ENCODE measurements at regions not wholly inside any gene's neighbourhood (a gene's known extent, or its start where the extent isn't known, plus 50 kb on each side); places are given as distances from the start of the nearest gene placed in this dataset.

DNA sequence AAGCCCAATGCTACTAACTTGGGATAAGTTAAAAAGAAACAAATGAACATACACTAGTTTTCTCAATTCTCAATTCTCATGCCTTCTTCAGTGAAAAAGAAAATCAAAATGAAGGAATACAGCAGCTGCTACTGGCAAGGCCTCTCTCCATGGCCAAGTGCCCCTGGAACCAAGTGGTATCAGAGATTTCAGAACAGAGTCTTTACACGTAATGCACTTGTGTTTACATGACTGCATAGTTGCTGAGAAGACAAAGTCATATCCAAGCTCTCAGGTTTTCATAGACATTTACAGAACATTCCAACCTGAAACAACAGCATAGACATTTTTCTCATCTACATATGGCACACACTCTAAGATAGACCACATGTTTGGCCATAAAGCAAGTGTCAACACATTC, 789.9 kb downstream of the CBLN2 start:
- DNase-seq (ENCODE audit: low spot score) = no peak

DNA sequence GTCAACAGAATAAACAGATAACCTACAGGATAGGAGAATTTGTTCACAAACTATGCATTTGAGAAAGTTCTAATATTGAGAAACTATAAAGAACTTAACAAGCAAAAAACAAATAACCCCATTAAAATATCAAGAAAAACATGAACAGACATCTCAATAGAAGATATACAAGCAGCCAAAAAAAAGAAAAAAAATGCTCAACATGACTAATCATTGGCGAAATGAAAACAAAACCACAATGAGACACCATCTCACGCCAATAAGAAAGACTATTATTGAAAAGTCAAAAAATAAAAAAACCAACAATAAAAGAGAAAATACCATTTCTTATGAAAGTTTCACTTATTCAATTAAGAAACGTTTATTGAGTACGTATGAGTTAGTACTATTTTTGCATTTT, 800.5 kb downstream of the CBLN2 start:
- no peak for DNase-seq (ENCODE audit: low spot score)

DNA sequence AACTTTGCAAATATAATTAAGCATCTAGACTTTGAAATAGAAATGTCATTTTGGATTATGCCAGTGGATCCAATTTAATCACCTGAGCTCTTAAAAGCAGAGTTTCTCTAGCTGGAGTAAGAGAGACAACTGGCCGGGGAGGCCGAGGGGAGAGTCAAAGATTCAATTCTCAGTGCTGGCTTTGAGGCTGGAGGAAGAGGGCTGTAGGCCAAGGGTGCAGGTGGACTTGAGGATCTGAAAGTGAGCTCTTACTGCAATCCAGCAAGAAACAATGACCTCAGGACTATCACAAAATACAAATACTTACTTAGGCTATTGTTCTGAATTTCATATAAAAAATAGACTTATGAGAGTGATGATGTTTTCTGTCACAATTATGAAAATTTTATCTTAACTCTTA, 814.5 kb downstream of the CBLN2 start:
- no peak for DNase-seq (ENCODE audit: low spot score)

DNA sequence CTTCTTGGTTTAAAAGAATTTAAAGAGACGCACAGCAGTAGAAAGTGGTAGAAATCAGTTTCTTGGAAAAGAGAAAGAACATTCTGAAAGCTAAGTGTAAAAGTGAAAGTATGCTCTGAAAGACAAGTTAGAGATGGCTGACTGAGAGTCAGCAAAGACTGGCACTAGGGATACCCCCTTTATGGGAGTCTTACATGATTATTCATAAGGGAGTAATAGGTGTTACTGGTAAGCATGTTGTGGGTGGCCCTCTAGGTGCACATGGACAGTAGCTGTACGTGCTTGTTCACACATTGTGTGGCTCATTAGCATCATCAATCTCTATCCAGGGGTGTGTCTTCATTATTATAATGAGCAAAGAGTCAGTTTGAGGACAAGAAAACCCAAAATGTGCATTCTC, 816.2 kb downstream of the CBLN2 start:
- DNase-seq (ENCODE audit: low spot score) = no peak

DNA sequence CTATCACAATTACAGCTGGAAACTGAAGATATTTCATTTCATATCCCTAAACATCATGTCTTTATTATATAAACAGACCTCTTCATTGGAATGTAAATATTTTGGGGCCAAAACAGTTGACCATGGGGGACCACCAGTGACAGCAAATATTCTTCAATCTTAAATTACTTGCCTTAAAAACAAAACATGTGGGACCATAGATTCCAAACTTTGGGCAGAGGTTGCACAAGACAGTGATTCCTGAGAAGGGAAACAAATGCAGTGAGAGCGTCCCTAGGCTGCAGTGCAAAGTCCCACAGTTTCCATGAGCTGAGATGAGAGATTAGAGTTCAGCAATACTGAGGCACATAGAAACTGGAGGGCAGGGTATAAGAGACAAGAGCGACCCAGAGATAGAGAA, 818.9 kb downstream of the CBLN2 start:
- no peak for DNase-seq (ENCODE audit: low spot score)

DNA sequence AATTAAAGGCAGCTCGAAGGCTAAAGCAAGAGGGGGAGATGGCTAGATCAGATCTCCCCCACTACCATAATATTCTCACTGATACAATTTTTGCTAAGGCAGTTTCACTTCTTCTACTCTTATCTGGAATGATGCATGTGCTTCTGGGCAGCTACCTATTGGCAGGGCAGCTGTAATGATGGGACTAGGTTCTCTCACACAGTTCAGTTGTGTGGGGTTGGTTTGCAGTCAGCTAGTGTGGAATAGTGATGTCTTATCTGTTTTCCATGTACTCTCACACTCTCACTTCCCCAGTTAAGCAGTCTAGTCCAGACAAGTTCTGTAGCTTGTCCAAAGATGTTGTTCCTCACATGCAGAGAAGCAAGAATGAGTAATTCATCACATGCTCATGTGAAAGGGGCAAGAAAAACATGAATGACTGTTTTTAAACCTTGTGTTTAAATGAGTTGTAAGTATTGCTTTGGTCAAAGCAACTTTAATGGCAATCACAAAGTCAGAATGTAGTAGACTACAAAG, 836.1 kb downstream of the CBLN2 start:
- no peak for DNase-seq (ENCODE audit: low spot score)

DNA sequence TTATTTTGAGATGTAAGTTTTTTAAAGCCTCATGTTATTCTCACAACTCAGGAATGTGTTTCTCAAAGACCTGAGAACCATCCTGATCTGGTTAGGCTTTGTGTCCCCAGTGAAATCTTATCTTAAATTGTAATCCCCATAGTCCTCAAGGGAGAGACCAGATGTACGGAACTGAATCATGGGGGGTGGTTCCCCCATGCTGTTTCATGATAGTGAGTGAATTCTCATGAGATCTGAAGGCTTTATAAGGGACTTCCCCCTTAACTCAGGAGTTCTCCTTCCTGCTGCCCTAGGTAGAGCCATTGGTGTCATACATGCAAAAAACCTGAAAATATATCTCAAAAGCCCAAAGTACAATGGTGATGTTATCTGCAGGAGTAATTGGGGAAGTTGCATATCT, 836.7 kb downstream of the CBLN2 start:
- DNase-seq (ENCODE audit: low spot score) = no peak

DNA sequence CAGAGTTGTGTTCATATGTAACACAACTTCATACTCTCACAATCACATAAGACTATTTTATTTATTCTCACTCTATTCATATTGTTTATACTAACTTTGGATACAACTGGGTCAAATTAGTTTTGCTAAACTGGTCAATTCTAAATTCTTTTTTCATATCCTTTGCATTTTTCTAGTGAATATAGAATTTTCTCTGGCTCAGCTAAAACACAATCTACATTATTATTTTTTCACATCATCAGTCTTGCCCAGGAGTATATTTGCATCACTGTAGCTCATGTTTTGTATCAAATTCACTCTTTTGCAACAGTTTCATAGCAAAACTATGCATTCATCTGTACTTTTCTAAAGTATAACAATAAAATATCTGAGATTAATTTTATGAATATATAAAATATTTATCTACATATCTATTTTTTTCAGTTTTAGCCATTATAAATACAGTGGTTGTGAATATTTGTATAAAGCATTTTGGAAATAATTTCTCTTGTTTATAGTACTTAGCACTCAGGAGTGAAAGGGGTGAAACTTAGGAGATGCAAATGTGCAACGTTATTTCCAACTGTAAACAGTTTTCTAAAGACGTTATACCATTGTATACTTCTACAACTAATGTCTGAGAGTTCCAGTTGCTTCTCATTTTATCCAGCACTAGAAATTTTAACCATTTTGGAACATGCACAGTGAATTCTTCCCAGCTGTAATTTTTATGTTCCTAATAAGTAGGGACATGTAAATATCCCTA, 854.6 kb downstream of the CBLN2 start:
- no peak for DNase-seq (ENCODE audit: low spot score)

DNA sequence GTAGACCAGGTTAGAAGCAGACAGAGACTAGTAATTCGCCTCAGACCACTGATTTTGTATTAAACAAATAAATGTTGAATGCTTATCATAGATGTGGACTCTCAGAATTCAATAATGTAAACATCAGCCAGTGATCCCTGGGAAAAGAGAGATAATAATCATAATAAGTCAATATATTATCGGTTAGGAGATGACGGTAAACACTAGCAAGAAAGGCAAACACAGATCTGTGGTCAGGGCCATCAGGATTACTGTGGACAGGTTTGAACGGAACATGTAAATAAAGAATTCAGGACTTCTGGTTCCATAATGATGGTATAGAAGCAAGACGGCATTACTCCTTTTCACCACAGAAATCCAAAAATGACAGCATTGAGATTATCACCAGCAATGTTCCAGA, 861.6 kb downstream of the CBLN2 start:
- DNase-seq (ENCODE audit: low spot score) = no peak

DNA sequence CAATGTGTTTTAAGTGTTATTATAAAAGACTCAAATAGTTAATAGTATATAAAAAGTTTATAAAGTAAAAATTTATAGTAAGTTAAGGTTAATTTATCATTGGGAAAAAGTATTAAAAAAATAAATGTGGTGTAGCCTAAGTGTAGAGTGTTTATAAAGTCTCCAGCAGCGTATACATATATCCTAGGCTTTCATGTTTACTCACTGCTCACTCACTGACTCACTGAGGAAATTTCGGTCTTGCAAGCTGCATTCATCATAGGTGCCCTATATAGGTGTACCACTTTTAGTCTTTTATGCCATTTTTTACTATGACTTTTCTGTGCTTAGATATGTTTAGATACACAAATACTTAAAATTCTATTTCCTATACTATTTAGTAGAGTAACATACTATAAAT, 866.0 kb downstream of the CBLN2 start:
- no peak for DNase-seq (ENCODE audit: low spot score)

DNA sequence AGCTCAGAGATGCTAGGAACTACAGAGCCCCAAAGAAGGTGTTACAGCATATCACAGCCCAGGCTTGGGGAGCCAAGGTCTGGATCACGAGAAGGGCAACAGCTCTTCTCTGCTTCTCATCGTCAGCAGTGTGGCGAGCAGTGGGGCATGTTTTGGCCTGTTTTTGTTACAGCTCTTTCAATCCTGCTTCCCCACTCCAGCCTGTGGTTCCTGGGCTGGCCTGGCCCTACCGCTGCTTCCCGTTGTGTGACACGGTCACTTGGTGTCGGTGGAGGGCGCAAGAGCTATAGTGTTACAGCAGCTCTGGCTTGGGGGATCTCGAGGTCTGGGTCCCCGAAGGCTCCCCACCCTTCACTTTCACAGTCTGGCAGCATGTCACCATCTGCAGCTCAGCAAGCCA, 870.2 kb downstream of the CBLN2 start:
- DNase-seq (ENCODE audit: low spot score) = no peak

DNA sequence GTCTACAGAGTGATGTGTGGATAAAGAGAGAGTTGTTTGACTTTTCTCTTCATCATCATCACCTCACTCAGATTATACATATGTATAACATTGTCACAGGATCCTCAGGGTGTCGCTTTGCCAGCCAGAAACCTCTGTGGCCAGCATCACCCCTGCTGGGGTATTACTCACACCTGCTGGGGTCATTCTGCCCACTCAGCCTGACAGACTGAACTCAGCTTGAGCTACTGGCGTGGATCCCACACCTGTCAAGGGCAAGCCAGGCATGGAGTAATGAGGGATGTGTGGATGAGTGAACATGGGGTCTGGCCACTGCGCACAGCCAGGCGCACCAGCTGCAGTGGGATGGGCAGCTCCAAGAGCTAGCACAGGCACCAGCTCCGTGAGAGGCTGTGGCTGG, 870.6 kb downstream of the CBLN2 start:
- no peak for DNase-seq (ENCODE audit: low spot score)

DNA sequence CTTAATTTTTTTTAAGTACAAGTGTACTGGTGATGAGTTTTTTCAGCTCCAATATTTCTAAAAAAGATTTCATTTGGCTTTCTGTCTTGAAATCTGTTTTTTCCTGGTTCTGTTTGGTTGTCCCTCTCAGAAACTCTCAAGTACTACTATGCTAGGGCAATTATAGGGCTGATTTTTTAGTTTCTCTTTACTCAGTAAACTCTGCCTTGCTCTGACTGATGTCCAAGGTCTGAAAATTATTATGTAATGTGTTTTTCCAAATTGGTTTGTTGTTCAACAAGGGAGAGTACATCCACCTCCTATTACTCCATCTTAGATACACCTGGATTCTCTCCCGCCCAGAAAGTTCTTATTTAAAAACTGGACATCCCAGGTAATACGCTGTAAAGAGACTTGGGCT, 877.7 kb downstream of the CBLN2 start:
- DNase-seq (ENCODE audit: low spot score) = no peak

DNA sequence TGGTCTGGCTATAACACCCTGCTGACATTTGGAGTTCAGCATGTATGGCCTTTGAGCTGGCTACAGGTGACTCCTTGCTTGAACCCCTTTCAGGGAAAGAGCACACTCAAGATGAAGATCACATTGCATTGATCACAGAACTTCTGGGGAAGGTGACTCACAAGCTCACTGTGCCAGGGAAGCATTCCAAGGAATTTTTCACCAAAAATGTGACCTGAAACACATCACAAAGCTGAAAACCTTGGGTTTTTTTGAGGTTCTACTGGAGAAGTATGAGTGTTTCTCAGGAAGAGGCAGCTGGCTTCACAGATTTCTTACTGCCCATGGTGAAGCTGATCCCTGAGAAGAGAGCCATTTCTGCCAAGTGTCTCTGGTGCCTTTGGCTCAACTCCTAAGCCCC, 879.0 kb downstream of the CBLN2 start:
- no peak for DNase-seq (ENCODE audit: low spot score)

DNA sequence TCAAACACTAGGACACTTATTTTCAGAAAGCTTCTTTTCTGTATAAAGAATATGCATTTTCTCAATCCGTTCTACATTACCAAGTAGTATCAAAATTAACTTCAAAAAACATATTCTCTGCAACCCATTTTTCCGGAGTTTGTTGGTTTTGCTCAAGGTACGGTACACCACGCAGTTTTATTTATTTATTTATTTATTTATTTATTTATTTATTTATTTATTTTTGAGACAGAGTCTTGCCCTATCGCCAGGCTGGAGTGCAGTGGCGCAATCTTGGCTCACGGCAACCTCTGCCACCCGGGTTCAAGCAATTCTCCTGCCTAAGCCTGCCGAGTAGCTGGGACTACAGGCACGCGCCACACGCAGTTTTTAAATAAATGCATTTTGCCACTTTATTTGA, 900.3 kb downstream of the CBLN2 start:
- no peak for DNase-seq (ENCODE audit: low spot score)

DNA sequence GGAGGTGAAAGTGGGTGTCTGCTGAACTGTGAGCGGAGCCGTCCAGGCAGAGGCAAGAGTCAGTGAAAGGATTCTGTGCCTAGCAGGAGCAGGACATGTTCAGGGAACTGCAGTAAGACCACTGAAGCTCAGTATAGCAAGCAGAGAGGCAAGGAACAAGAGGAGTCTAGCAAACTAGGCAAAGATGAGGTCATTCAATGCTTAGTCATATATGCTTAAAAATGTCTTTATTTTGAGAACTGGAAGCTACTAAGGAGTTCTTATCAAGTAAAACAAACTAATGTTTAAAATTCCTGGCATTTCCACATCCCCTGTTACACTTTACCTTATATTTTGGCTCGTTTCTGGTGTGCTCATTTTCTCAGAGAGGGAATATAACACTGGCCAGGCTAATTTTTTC, 913.4 kb downstream of the CBLN2 start:
- DNase-seq (ENCODE audit: low spot score) = no peak

DNA sequence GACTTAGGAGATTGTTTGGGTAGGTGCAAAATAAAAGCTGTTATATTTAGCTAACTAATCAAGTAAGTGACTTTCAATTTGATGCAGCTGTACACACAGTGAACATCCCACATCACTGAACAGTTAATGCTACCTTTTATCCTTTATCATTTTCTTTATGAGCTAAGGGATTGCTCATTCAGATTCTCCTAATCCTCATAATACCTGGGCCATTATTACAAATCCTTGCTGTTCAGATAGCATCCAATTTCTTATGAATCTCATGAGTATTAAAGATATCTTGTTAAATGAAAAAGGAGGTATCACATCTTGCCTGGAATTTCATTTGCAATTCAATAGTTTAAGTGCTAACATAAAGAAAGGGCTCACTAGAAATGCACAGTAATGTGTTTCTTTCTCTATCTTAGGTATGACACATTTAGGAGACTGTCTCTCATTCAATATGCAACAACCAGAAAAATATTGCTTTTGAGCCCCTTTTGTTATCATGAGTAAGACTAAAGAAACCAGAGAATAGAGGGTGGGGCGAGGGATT, 918.5 kb downstream of the CBLN2 start:
- no peak for DNase-seq (ENCODE audit: low spot score)

DNA sequence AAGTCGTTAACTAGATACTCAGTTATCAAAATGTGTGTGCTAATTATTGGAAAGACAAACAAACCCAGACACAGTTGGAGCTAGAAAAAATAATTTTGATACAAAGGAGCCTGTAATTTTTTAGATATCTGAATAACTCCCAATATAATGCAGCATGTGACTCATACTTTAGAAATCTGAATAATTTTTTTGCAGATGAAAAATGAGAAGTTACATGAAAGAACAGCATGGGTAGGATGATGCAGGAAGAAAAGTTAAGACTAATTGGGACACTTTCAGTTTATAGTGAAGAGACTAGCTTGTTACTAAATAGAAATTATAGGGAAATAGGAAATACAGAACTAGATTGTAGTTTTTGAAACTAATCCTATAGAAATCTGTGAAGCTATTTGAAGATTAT, 945.8 kb downstream of the CBLN2 start:
- DNase-seq (ENCODE audit: low spot score) = no peak

DNA sequence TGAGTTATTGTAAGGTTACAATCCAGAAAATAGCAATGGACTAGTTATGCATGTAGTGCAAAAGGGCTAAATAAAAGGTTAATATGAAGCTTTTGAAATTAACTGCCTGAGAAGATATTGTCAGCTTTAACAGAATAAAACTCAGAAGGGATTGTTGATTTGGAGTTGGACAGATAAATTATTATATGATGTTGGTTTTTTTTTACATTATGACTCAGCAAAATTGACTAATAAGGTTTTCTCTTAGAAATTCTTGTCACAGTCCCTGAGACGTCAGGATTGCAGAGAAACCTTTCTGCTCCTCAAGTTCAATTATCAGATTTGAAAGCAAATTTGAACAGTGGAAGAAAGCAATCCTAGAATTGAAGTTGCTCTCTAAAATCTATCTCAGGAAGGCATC, 946.9 kb downstream of the CBLN2 start:
- no peak for DNase-seq (ENCODE audit: low spot score)

DNA sequence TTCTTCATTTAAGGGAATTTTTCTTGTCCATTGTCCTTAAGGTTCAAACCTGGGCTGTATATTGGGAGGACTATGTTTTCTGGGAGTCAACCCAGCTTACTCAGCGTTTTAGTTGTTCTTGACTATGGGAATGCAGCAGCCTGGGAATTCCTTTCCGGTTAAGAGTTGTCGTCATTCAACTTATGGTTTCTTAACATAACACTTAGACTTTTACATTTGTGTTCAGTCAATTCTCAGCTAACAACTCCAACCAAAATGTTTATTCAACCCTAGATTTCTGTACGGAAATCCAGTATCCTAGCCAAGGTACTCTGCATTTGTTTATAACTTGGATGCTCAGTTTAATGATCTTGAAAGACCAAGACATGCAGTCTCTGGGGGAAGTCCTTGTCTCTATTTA, 960.9 kb downstream of the CBLN2 start:
- DNase-seq (ENCODE audit: low spot score) = no peak

DNA sequence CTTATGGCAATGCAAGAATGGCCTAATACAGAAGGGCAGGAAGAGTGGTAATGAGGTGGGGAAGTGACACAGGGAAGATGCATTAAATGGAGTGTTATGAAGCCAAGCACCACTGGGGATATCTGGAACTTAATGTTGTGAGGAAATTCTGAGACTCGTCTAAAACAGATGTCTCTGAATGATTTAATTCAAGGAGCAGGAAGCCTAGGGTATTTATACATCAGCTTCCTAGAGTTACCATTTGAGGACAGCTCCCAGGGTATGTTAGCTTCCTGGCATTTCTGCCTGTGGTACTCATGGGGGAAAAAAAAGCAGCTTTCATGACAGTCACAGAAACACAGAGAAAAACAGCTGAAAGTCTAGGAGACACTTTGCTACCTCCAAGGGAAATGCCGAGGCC, 989.5 kb downstream of the CBLN2 start:
- no peak for DNase-seq (ENCODE audit: low spot score)

DNA sequence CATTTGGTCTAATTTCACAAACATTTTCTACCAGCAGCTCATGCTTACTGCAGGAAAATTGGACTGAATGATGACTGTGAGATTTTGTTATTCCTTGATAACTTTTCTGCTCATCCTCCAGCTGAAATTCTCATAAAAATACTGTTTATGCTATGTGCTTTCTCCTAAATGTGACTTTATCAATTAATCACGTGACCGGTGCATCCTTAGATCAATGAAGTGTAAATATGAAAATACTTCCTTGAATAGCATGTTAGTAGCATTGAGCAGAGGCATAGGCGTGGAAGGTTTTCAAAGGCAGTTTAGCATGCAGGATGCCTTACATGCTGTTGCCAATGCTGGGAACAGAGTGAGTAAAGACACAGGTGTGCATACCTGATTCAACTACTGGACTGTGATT, 1002.5 kb downstream of the CBLN2 start:
- DNase-seq (ENCODE audit: low spot score) = no peak

DNA sequence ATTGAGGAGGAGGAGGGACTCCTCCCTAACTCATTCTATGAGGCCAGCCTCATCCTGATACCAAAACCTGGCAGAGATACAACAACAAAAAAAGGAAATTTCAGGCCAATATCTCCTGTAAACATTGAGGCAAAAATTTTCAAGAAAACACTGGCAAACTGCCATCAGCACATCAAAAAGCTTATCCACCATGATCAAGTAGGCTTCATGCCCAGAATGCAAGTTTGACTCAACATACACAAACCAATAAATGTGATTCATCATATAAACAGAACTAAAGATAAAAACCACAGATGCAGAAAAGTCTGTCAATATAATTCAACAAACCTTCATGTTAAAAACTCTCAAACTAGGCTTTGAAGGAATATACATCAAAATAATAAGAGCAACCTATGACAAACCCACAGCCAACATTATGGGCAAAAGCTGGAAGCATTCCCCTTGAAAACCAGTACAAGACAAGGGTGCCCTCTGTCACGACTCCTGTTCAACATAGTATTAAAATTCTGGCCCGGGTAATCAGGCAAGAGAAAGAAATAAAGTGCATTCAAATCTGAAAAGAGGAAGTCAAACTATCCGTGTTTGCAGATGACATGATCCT, 1014.3 kb downstream of the CBLN2 start:
- DNase-seq (ENCODE audit: low spot score) = peak; percentile 20
